HepG2 (cell line): ENCODE measurements at regions not wholly inside any gene's neighbourhood (a gene's known extent, or its start where the extent isn't known, plus 50 kb on each side); places are given as distances from the start of the nearest gene placed in this dataset.
A peak's percentile ranks its signal among the peaks of the same experiment; 100 is the strongest.

Experiments used
- ASH2L ChIP-seq: fragments of 300-600, 200-600 bp; sonication (generic); IDR thresholded peaks from 2 replicates; pipeline ENCODE4 v1.7.0; 2017; ENCODE audit warnings: low read depth, mild to moderate bottlenecking, moderate library complexity, mixed read lengths, low read length; ENCODE audit not compliant: insufficient read length
- CEBPG ChIP-seq: IDR thresholded peaks from 2 replicates; pipeline ENCODE4 v1.6.1; 2016
- ETV5 ChIP-seq: IDR thresholded peaks from 2 replicates; pipeline ENCODE4 v1.6.1; 2018; ENCODE audit warnings: missing biosample characterization, missing genetic modification reagents, inconsistent platforms, borderline replicate concordance
- GABPB1 ChIP-seq: IDR thresholded peaks from 2 replicates; pipeline ENCODE4 v1.6.1; 2016; ENCODE audit warnings: mild to moderate bottlenecking, missing genetic modification reagents, moderate library complexity, missing compliant biosample characterization
- GPN1 ChIP-seq: sonication (generic); formaldehyde crosslinking; IDR thresholded peaks from 2 replicates; pipeline ENCODE4 v1.5.1; 2020; ENCODE audit warnings: missing genetic modification reagents, borderline replicate concordance
- HNF4A ChIP-seq: sonication (generic); formaldehyde crosslinking; IDR thresholded peaks from 2 replicates; pipeline ENCODE4 v1.4.0; 2020; ENCODE audit warnings: missing genetic modification reagents
- HOXA3 ChIP-seq: sonication (generic); formaldehyde crosslinking; IDR thresholded peaks from 2 replicates; pipeline ENCODE4 v1.5.0; 2020; ENCODE audit warnings: missing genetic modification reagents
- NCOA1 ChIP-seq: sonication (generic); formaldehyde crosslinking; IDR thresholded peaks from 2 replicates; pipeline ENCODE4 v1.9.0; 2021; ENCODE audit warnings: missing genetic modification reagents
- SIX4 ChIP-seq: sonication (generic); formaldehyde crosslinking; IDR thresholded peaks from 2 replicates; pipeline ENCODE4 v1.4.0; 2020; ENCODE audit warnings: missing genetic modification reagents
- SNAPC2 ChIP-seq: sonication (generic); formaldehyde crosslinking; IDR thresholded peaks from 2 replicates; pipeline ENCODE4 v1.8.1; 2022; ENCODE audit warnings: mild to moderate bottlenecking, missing genetic modification reagents
- TGIF2 ChIP-seq: IDR thresholded peaks from 2 replicates; pipeline ENCODE4 v1.6.1; 2016; ENCODE audit warnings: control low read depth, missing compliant biosample characterization
- WIZ ChIP-seq: sonication (generic); formaldehyde crosslinking; IDR thresholded peaks from 2 replicates; pipeline ENCODE4 v1.5.1; 2020; ENCODE audit warnings: mild to moderate bottlenecking, missing genetic modification reagents
- ZNF230 ChIP-seq: sonication (generic); formaldehyde crosslinking; IDR thresholded peaks from 2 replicates; pipeline ENCODE4 v1.4.0; 2020; ENCODE audit warnings: mild to moderate bottlenecking, missing genetic modification reagents
- ZNF260 ChIP-seq: sonication (generic); formaldehyde crosslinking; IDR thresholded peaks from 2 replicates; pipeline ENCODE4 v1.4.0; 2020; ENCODE audit warnings: missing genetic modification reagents, low read depth, mild to moderate bottlenecking, borderline replicate concordance
- ZNF335 ChIP-seq: sonication (generic); formaldehyde crosslinking; IDR thresholded peaks from 2 replicates; pipeline ENCODE4 v1.4.0; 2020; ENCODE audit warnings: missing genetic modification reagents
- TF ChIP-seq, protein P1 (sequence below): IDR thresholded peaks from 2 replicates; pipeline ENCODE4 v1.6.1; 2016; ENCODE audit warnings: missing compliant biosample characterization, missing genetic modification reagents, borderline replicate concordance
- TF ChIP-seq, protein P2 (sequence below): sonication (generic); formaldehyde crosslinking; IDR thresholded peaks from 2 replicates; pipeline ENCODE4 v1.4.0; 2020; ENCODE audit warnings: mild to moderate bottlenecking, missing genetic modification reagents, borderline replicate concordance
- TF ChIP-seq, protein P3 (sequence below): sonication (generic); formaldehyde crosslinking; IDR thresholded peaks from 2 replicates; pipeline ENCODE4 v1.5.0; 2020; ENCODE audit warnings: mild to moderate bottlenecking, missing genetic modification reagents, moderate library complexity
- TF ChIP-seq, protein P4 (sequence below): sonication (generic); formaldehyde crosslinking; IDR thresholded peaks from 2 replicates; pipeline ENCODE4; 2020; ENCODE audit warnings: missing genetic modification reagents, mild to moderate bottlenecking, borderline replicate concordance

DNA sequence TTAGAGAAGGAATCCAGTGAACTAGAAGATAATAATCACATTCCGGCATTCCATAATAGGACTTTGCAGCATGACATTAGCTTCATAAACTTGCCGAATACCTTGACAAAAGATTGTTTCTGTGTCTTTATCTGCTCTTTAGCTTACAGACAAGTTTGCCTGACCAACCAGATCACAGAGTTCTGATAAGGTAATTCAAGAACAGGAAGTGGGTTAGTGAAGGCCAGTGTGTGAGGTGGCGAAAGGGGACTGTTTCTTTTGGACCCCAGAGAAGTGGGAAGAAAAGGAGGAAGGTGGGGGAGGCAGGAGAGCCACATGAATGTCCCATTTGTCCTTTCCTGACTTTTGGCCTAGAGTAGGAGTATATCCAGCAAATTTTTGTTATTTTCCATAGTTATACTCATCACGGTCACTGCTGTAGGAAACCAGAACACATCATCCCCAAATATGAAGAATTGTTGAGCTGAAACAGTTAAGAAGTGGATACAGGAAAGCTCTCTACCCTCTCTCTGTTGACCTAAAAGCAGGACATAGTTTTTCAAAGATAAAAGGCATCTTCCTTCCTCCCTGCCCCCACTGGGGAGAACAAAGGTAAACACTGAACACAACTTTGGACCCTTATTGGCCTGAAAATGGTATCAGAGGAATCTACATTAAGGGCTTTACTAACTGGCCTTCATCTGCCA is 72.4 kb upstream of the TNFAIP3 start (continued):
- TF ChIP-seq, protein P1, sequence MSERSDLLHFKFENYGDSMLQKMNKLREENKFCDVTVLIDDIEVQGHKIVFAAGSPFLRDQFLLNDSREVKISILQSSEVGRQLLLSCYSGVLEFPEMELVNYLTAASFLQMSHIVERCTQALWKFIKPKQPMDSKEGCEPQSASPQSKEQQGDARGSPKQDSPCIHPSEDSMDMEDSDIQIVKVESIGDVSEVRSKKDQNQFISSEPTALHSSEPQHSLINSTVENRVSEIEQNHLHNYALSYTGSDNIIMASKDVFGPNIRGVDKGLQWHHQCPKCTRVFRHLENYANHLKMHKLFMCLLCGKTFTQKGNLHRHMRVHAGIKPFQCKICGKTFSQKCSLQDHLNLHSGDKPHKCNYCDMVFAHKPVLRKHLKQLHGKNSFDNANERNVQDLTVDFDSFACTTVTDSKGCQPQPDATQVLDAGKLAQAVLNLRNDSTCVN (CRISPR knock-in tag), result peak; percentile 66; the same call in 1 of the 2 replicates
- TF ChIP-seq, protein P2, sequence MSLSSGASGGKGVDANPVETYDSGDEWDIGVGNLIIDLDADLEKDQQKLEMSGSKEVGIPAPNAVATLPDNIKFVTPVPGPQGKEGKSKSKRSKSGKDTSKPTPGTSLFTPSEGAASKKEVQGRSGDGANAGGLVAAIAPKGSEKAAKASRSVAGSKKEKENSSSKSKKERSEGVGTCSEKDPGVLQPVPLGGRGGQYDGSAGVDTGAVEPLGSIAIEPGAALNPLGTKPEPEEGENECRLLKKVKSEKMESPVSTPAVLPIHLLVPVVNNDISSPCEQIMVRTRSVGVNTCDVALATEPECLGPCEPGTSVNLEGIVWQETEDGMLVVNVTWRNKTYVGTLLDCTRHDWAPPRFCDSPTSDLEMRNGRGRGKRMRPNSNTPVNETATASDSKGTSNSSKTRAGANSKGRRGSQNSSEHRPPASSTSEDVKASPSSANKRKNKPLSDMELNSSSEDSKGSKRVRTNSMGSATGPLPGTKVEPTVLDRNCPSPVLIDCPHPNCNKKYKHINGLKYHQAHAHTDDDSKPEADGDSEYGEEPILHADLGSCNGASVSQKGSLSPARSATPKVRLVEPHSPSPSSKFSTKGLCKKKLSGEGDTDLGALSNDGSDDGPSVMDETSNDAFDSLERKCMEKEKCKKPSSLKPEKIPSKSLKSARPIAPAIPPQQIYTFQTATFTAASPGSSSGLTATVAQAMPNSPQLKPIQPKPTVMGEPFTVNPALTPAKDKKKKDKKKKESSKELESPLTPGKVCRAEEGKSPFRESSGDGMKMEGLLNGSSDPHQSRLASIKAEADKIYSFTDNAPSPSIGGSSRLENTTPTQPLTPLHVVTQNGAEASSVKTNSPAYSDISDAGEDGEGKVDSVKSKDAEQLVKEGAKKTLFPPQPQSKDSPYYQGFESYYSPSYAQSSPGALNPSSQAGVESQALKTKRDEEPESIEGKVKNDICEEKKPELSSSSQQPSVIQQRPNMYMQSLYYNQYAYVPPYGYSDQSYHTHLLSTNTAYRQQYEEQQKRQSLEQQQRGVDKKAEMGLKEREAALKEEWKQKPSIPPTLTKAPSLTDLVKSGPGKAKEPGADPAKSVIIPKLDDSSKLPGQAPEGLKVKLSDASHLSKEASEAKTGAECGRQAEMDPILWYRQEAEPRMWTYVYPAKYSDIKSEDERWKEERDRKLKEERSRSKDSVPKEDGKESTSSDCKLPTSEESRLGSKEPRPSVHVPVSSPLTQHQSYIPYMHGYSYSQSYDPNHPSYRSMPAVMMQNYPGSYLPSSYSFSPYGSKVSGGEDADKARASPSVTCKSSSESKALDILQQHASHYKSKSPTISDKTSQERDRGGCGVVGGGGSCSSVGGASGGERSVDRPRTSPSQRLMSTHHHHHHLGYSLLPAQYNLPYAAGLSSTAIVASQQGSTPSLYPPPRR (CRISPR knock-in tag), result peak; percentile 94
- peak; percentile 85 for TF ChIP-seq TGIF2
- TF ChIP-seq ZNF260, result no peak
- peak; percentile 99 for TF ChIP-seq HNF4A (CRISPR knock-in tag)
- peak; percentile 83 for TF ChIP-seq SIX4 (CRISPR knock-in tag)
- TF ChIP-seq WIZ, result no peak
- TF ChIP-seq ZNF230 (CRISPR knock-in tag), result 0 out of 2 replicates have a peak, but pooled peaks have one; percentile 31
- TF ChIP-seq, protein P3, sequence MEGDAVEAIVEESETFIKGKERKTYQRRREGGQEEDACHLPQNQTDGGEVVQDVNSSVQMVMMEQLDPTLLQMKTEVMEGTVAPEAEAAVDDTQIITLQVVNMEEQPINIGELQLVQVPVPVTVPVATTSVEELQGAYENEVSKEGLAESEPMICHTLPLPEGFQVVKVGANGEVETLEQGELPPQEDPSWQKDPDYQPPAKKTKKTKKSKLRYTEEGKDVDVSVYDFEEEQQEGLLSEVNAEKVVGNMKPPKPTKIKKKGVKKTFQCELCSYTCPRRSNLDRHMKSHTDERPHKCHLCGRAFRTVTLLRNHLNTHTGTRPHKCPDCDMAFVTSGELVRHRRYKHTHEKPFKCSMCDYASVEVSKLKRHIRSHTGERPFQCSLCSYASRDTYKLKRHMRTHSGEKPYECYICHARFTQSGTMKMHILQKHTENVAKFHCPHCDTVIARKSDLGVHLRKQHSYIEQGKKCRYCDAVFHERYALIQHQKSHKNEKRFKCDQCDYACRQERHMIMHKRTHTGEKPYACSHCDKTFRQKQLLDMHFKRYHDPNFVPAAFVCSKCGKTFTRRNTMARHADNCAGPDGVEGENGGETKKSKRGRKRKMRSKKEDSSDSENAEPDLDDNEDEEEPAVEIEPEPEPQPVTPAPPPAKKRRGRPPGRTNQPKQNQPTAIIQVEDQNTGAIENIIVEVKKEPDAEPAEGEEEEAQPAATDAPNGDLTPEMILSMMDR (CRISPR knock-in tag), result peak; percentile 20; the same call in 1 of the 2 replicates
- peak; percentile 50; the same call in 1 of the 2 replicates for TF ChIP-seq GABPB1 (CRISPR knock-in tag)
- peak; percentile 97 for TF ChIP-seq NCOA1
- TF ChIP-seq ETV5 (CRISPR knock-in tag), result peak; percentile 98
- peak; percentile 99 for TF ChIP-seq ASH2L
- TF ChIP-seq ZNF335 (CRISPR knock-in tag), result 0 out of 2 replicates have a peak, but pooled peaks have one; percentile 79
- peak; percentile 88 for TF ChIP-seq HOXA3 (CRISPR knock-in tag)
- TF ChIP-seq, protein P4, sequence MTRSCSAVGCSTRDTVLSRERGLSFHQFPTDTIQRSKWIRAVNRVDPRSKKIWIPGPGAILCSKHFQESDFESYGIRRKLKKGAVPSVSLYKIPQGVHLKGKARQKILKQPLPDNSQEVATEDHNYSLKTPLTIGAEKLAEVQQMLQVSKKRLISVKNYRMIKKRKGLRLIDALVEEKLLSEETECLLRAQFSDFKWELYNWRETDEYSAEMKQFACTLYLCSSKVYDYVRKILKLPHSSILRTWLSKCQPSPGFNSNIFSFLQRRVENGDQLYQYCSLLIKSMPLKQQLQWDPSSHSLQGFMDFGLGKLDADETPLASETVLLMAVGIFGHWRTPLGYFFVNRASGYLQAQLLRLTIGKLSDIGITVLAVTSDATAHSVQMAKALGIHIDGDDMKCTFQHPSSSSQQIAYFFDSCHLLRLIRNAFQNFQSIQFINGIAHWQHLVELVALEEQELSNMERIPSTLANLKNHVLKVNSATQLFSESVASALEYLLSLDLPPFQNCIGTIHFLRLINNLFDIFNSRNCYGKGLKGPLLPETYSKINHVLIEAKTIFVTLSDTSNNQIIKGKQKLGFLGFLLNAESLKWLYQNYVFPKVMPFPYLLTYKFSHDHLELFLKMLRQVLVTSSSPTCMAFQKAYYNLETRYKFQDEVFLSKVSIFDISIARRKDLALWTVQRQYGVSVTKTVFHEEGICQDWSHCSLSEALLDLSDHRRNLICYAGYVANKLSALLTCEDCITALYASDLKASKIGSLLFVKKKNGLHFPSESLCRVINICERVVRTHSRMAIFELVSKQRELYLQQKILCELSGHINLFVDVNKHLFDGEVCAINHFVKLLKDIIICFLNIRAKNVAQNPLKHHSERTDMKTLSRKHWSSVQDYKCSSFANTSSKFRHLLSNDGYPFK, result no peak
- TF ChIP-seq GPN1 (CRISPR knock-in tag), result no peak
- peak; percentile 78 for TF ChIP-seq CEBPG (CRISPR knock-in tag)
- TF ChIP-seq SNAPC2 (CRISPR knock-in tag), result peak; percentile 89
